KMS-11 (cell line): ENCODE measurements at regions not wholly inside any gene's neighbourhood (a gene's known extent, or its start where the extent isn't known, plus 50 kb on each side); places are given as distances from the start of the nearest gene placed in this dataset.

Experiments used
- H2AFZ ChIP-seq: fragments of 200-600 bp; sonication (generic); 2 replicates; pipeline ENCODE4 v1.6.1; 2016; ENCODE audit warnings: antibody characterized with exemption, mixed run types, low read depth
- H3K27ac ChIP-seq: fragments of 200-600 bp; sonication (generic); 2 replicates; pipeline ENCODE4 v1.6.1; 2016; ENCODE audit warnings: mild to moderate bottlenecking, mixed run types
- H3K27me3 ChIP-seq: fragments of 200-600 bp; sonication (generic); 2 replicates; pipeline ENCODE4 v1.6.1; 2017; ENCODE audit warnings: mild to moderate bottlenecking, low read depth, mixed run types, moderate library complexity; ENCODE audit not compliant: insufficient read depth
- H3K36me3 ChIP-seq: fragments of 200-600 bp; sonication (generic); 2 replicates; pipeline ENCODE4 v1.6.1; 2017; ENCODE audit warnings: mild to moderate bottlenecking, mixed run types; ENCODE audit not compliant: insufficient read depth
- H3K4me1 ChIP-seq: fragments of 200-600 bp; sonication (generic); 2 replicates; pipeline ENCODE4 v1.6.1; 2016; ENCODE audit warnings: mild to moderate bottlenecking, low read depth, mixed run types; ENCODE audit not compliant: poor library complexity, severe bottlenecking
- H3K4me2 ChIP-seq: fragments of 200-600 bp; sonication (generic); 2 replicates; pipeline ENCODE4 v1.7.0; 2016; ENCODE audit warnings: mild to moderate bottlenecking, mixed run types
- H3K4me3 ChIP-seq: fragments of 200-600 bp; sonication (generic); IDR thresholded peaks from 2 replicates; pipeline ENCODE4 v1.6.1; 2017; ENCODE audit warnings: low read depth, low read length, mixed read lengths; ENCODE audit not compliant: insufficient read depth
- H3K79me2 ChIP-seq: fragments of 200-600 bp; sonication (generic); 2 replicates; pipeline ENCODE4 v1.6.1; 2016; ENCODE audit warnings: low read depth, mixed run types; ENCODE audit not compliant: insufficient read depth
- H3K9ac ChIP-seq: fragments of 200-600 bp; sonication (generic); 2 replicates; pipeline ENCODE4 v1.6.1; 2016; ENCODE audit warnings: mild to moderate bottlenecking, mixed run types
- H4K20me1 ChIP-seq: fragments of 200-600 bp; sonication (generic); 2 replicates; pipeline ENCODE4 v1.6.1; 2016; ENCODE audit warnings: mild to moderate bottlenecking, mixed run types; ENCODE audit not compliant: insufficient read depth
- TF ChIP-seq, protein P1 (sequence below): fragments of 200-600 bp; sonication (generic); conservative IDR thresholded peaks from 2 replicates; pipeline ENCODE4 v1.6.1; 2017; ENCODE audit warnings: low read depth, mild to moderate bottlenecking, antibody characterized with exemption, low read length, moderate library complexity, mixed read lengths

DNA sequence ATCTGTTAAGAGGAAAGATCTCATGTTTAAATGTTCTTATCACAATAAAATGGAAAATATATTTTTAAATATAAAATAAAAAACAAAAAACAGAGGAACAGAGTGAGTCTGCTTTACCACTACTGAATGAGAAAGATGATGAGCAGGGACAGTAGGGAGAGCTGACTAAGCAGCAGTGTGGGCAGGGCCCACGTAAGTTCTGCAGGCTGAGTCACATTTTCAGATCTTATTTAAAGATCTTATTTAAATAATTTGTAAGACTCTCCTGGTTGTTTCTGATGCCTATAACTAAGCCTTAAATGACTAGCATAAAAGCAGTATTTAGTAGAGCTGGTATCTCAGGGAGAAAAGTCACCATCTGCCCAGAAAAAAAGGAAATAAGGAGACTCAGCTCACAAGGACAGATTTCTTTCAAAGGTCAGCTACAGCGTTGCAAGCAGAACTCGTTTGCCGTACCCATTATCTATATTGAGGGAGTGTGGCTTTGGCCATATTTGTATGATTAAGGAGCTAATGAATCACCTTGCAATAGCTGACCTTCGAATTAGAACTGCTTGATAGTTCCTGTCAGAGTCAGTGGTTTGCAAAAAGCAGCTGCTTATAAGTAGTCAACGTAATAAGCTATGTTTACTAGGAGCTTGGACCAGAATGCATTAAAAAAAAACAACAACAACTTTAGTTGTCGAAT is 322.1 kb upstream of the CHAC2 start:
- Histone ChIP-seq H3K4me3 (no peak overlapping the region), H2AFZ (no peak overlapping the region), H3K79me2 (no peaks in the 10 kb centered on the region), H3K27me3 (no peaks in the 10 kb centered on the region), H3K27ac (no peak overlapping the region), H3K4me2 (no peak overlapping the region), H4K20me1 (no peaks in the 10 kb centered on the region), H3K36me3 (no peaks in the 10 kb centered on the region), H3K9ac (no peak overlapping the region), H3K4me1 (no peaks in the 10 kb centered on the region)
- TF ChIP-seq, protein P1, sequence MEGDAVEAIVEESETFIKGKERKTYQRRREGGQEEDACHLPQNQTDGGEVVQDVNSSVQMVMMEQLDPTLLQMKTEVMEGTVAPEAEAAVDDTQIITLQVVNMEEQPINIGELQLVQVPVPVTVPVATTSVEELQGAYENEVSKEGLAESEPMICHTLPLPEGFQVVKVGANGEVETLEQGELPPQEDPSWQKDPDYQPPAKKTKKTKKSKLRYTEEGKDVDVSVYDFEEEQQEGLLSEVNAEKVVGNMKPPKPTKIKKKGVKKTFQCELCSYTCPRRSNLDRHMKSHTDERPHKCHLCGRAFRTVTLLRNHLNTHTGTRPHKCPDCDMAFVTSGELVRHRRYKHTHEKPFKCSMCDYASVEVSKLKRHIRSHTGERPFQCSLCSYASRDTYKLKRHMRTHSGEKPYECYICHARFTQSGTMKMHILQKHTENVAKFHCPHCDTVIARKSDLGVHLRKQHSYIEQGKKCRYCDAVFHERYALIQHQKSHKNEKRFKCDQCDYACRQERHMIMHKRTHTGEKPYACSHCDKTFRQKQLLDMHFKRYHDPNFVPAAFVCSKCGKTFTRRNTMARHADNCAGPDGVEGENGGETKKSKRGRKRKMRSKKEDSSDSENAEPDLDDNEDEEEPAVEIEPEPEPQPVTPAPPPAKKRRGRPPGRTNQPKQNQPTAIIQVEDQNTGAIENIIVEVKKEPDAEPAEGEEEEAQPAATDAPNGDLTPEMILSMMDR = no peak

DNA sequence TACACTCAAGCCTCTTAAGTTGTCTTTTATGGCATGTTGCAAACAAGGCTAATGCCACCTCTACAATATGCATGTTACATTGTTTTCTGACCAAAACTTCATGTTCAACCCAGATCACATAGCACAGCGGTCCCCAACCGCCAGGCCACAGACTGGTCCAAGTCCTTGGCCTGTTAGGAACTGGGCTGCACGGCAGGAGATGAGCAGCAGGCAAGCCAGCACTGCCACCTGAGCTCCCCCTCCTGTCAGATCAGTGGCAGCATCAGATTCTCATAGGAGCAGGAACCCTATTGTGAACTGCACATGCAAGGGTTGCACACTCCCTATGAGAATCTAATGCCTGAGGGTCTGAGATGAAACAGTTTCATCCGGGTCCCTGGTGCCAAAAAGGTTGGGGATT is 324.8 kb upstream of the CHAC2 start:
- Histone ChIP-seq H3K27ac (no peak overlapping the region), H3K9ac (no peak overlapping the region), H2AFZ (no peak overlapping the region), H3K4me2 (no peak overlapping the region), H4K20me1 (no peaks in the 10 kb centered on the region), H3K36me3 (no peaks in the 10 kb centered on the region), H3K79me2 (no peaks in the 10 kb centered on the region), H3K4me3 (no peak overlapping the region), H3K4me1 (no peaks in the 10 kb centered on the region), H3K27me3 (no peaks in the 10 kb centered on the region)
- TF ChIP-seq, protein P1 = no peak

DNA sequence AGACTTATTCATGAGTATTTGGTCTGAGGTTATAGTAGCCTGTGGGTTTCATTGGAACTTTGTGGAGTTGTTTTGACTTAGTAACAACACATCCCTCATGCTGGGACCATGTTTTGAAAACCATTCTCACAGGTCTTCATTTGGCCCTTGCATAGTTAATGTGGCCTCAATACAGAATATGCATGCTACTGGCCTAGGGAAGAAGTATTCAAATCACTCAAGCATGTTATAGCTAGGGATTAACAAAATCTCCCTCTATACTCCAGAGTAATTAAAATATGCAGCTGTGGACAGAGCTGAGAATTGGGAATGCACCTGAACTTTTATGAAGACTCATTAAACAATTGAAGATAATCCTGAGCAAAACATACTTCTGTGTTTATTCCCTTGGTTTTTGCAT is 325.5 kb upstream of the CHAC2 start:
- Histone ChIP-seq H4K20me1 (no peaks in the 10 kb centered on the region), H3K27me3 (no peaks in the 10 kb centered on the region), H3K36me3 (no peaks in the 10 kb centered on the region), H3K4me2 (no peak overlapping the region), H3K4me3 (no peak overlapping the region), H3K27ac (no peak overlapping the region), H3K9ac (no peak overlapping the region), H2AFZ (no peak overlapping the region), H3K4me1 (no peaks in the 10 kb centered on the region), H3K79me2 (no peaks in the 10 kb centered on the region)
- TF ChIP-seq, protein P1 = no peak

DNA sequence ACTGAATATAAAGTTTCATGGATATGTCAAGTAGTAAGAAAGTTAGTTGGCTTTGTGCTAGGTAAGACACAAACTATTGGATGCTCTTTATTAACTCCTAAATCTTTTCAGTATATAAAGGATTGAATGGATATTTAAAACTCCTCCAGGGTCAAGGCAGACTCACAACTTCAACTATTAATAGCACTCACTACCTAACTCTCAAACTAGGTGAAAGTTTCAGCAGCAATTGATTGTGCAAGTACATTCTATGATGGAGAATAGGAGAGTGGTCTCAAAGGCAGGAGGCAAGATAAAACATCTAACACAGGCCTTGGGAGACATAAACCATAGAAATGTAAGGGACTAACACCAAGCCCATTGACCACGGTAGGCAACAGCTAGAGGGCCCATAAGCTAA is 328.9 kb upstream of the CHAC2 start:
- H3K4me3 ChIP-seq = no peak overlapping the region
- no peak overlapping the region for H3K4me2 ChIP-seq
- H3K27ac ChIP-seq = no peak overlapping the region
- no peak overlapping the region for H3K9ac ChIP-seq
- TF ChIP-seq, protein P1 = no peak
- no peaks in the 10 kb centered on the region for H3K4me1 ChIP-seq
- no peak overlapping the region for H2AFZ ChIP-seq
- H3K36me3 ChIP-seq = no peaks in the 10 kb centered on the region
- H3K27me3 ChIP-seq = no peaks in the 10 kb centered on the region
- no peaks in the 10 kb centered on the region for H3K79me2 ChIP-seq
- H4K20me1 ChIP-seq = no peaks in the 10 kb centered on the region
